SH-SY5Y (cell line): ENCODE measurements at regions not wholly inside any gene's neighbourhood (a gene's known extent, or its start where the extent isn't known, plus 50 kb on each side); places are given as distances from the start of the nearest gene placed in this dataset.

Experiments used
- GATA2 ChIP-seq: IDR thresholded peaks from 2 replicates; pipeline ENCODE4 v1.6.1; 2011; ENCODE audit warnings: mild to moderate bottlenecking, low read depth, low read length
- GATA3 ChIP-seq: IDR thresholded peaks from 2 replicates; pipeline ENCODE4 v1.6.1; 2011; ENCODE audit warnings: low read depth, mild to moderate bottlenecking, low read length, moderate library complexity

DNA sequence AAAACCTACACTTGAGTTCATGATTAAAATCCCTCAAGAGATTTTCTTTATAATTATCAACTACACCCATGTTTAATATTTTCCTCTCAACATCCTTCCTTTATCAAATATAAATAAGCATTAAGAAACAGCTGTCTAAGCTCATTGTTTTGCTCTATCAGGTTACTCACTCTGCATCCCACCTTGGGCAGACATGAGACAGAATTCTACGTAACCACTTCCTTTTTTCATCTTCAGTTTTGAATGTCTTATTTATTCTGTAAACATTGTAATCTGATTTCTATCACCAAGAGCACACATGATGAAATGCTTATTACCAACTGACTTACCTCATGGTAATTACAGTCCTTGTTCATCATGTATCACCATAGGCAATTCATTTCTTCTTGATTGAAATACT lies 1256.6 kb upstream of the ATXN8OS start:
- no peak for TF ChIP-seq GATA2
- no peak for TF ChIP-seq GATA3
